Esophagus muscularis mucosa (tissue), 4 donors: ENCODE measurements at regions not wholly inside any gene's neighbourhood (a gene's known extent, or its start where the extent isn't known, plus 50 kb on each side); places are given as distances from the start of the nearest gene placed in this dataset.

Source experiments
- CTCF ChIP-seq, 3 experiments: fragments of 200-600 bp in 2 of 3; fragments of 450-650 bp in 1 of 3; sonication (generic) in 2 of 3; IDR thresholded peaks; one replicate each; pipeline ENCODE4 v1.5.1; 2017 to 2019; ENCODE audit warnings: antibody characterized with exemption in 3 of 3, mild to moderate bottlenecking in 2 of 3, moderate library complexity in 1 of 3
- EP300 ChIP-seq: sonication (generic); formaldehyde crosslinking; IDR thresholded peaks from one replicate; pipeline ENCODE4 v1.6.1; 2017; ENCODE audit warnings: antibody characterized with exemption
- POLR2A ChIP-seq: fragments of 450-650 bp; IDR thresholded peaks from one replicate; pipeline ENCODE4 v1.6.1; 2017; ENCODE audit warnings: antibody characterized with exemption, moderate library complexity, mild to moderate bottlenecking, low read depth

DNA sequence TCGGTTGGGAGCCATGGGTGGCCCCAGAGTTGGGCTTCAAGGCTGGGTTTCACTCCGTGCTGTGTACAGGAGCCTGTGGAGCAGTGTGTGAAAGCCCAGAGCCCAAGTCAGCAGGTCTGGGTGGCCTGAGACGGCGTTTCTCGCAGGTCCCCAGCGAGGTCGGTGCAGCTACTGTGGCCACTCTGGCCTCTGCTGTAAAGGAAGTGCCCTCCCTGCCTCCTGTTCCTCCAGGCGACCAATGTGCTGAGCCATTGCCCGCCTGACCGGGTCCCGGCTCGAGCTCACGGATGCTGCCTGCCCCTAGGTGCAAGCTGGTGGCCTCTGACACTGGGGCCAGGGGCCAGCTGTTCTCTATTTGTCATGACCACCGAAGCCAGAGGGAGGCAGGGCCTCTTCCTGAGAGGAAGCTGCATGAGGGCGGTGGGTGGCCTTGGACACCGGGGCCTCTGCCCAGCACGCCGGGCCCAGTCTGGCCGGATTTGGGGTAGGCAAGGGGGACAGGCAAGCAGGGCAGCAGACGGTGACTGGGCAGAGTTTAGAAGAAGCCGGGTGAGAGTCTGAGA is 170.9 kb downstream of the IRF8 start:
- no peak for TF ChIP-seq POLR2A
- no peak for TF ChIP-seq CTCF (IDR thresholded peaks at IDR 0.05)
- no peak for TF ChIP-seq EP300
